SU-DHL-6 (cell line): ENCODE measurements at regions not wholly inside any gene's neighbourhood (a gene's known extent, or its start where the extent isn't known, plus 50 kb on each side); places are given as distances from the start of the nearest gene placed in this dataset.

Source experiments
- H2AFZ ChIP-seq: fragments of 200-600 bp; sonication (generic); 2 replicates; pipeline ENCODE4 v1.6.1; 2014; ENCODE audit warnings: low read depth, mild to moderate bottlenecking, moderate library complexity, mixed read lengths, antibody characterized with exemption, low read length; ENCODE audit not compliant: severe bottlenecking
- H3F3A ChIP-seq: fragments of 200-600 bp; shearing (Covaris generic); 2 replicates; pipeline ENCODE4 v1.6.0; 2016; ENCODE audit warnings: antibody characterized with exemption, mild to moderate bottlenecking; ENCODE audit not compliant: insufficient read depth
- H3K27ac ChIP-seq: fragments of 200-600 bp; sonication (generic); 2 replicates; pipeline ENCODE4 v1.5.1; 2016; ENCODE audit warnings: low read depth, mild to moderate bottlenecking, low read length, moderate library complexity, mixed read lengths
- H3K27me3 ChIP-seq: fragments of 200-600 bp; sonication (generic), shearing (Covaris generic); 2 replicates; pipeline ENCODE4 v1.6.0; 2014; ENCODE audit warnings: mild to moderate bottlenecking, low read length
- H3K36me3 ChIP-seq: fragments of 200-600 bp; sonication (generic); 2 replicates; pipeline ENCODE4 v1.6.1; 2014; ENCODE audit warnings: mild to moderate bottlenecking, low read length, mixed read lengths
- H3K4me2 ChIP-seq: fragments of 300-600, 200-600 bp; shearing (Covaris generic), sonication (generic); 2 replicates; pipeline ENCODE4 v1.6.0; 2014; ENCODE audit warnings: low read length, low read depth, mild to moderate bottlenecking; ENCODE audit not compliant: poor library complexity, severe bottlenecking
- H3K4me3 ChIP-seq: fragments of 200-600 bp; sonication (generic); 2 replicates; pipeline ENCODE4 v1.5.1; 2014; ENCODE audit warnings: antibody characterized with exemption, low read length, mild to moderate bottlenecking, mixed read lengths; ENCODE audit not compliant: insufficient read depth, poor library complexity, severe bottlenecking
- H3K79me2 ChIP-seq: fragments of 200-600 bp; sonication (generic); 2 replicates; pipeline ENCODE4 v1.6.1; 2014; ENCODE audit warnings: mild to moderate bottlenecking, low read length, moderate library complexity; ENCODE audit not compliant: insufficient read depth
- H3K9ac ChIP-seq: fragments of 200-600 bp; sonication (generic); 2 replicates; pipeline ENCODE4 v1.7.0; 2014; ENCODE audit warnings: mild to moderate bottlenecking, low read length
- H3K9me2 ChIP-seq: fragments of 200-600 bp; sonication (generic); replicated peaks from 2 replicates; pipeline ENCODE4 v1.6.1; 2014; ENCODE audit warnings: low read length; ENCODE audit not compliant: insufficient read depth
- H3K9me3 ChIP-seq: fragments of 200-600 bp; sonication (generic); 2 replicates; pipeline ENCODE4 v1.6.1; 2014; ENCODE audit warnings: low read length, mixed read lengths; ENCODE audit not compliant: insufficient read depth
- H4K20me1 ChIP-seq: fragments of 200-600 bp; sonication (generic); 2 replicates; pipeline ENCODE4 v1.6.1; 2014; ENCODE audit warnings: low read depth, mild to moderate bottlenecking, antibody characterized with exemption, low read length, moderate library complexity, mixed read lengths
- EZH2phosphoT487 ChIP-seq: fragments of 200-600 bp; sonication (generic), shearing (Covaris generic); conservative IDR thresholded peaks from 2 replicates; pipeline ENCODE4 v1.6.1; 2018; ENCODE audit warnings: mild to moderate bottlenecking, antibody characterized with exemption, low read length, moderate library complexity, mixed read lengths
- TF ChIP-seq, protein P1 (sequence below): fragments of 200-600 bp; sonication (generic); IDR thresholded peaks from one replicate; pipeline ENCODE4 v1.5.1; 2017; ENCODE audit warnings: antibody characterized with exemption, mild to moderate bottlenecking, low read length, moderate library complexity; ENCODE audit not compliant: insufficient read depth, poor library complexity, severe bottlenecking

DNA sequence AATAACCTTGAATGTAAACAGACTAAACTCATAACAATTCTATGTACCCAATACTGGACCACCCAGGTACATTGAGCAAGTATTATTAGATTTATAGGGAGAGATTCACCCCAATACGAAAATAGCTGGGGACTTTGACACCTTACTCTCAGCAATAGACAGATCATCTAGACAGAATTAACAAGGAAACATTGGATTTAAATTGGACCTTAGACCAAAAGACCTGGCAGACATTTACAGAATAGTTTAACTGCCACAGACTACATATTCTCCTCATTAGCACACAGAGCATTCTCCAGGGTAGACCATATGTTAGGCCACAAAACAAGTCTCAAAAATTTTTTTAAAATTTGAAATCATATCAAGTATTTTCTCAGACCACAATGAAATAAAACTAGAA lies 397.4 kb downstream of the PIK3R1 start:
- H3K9ac ChIP-seq = no peak overlapping the region
- no peak overlapping the region for H3K4me3 ChIP-seq
- no peak overlapping the region for H3K27ac ChIP-seq
- no peaks in the 10 kb centered on the region for H3K27me3 ChIP-seq
- H3K4me2 ChIP-seq = no peak overlapping the region
- H2AFZ ChIP-seq = no peak overlapping the region
- H4K20me1 ChIP-seq = no peaks in the 10 kb centered on the region
- TF ChIP-seq, protein P1, sequence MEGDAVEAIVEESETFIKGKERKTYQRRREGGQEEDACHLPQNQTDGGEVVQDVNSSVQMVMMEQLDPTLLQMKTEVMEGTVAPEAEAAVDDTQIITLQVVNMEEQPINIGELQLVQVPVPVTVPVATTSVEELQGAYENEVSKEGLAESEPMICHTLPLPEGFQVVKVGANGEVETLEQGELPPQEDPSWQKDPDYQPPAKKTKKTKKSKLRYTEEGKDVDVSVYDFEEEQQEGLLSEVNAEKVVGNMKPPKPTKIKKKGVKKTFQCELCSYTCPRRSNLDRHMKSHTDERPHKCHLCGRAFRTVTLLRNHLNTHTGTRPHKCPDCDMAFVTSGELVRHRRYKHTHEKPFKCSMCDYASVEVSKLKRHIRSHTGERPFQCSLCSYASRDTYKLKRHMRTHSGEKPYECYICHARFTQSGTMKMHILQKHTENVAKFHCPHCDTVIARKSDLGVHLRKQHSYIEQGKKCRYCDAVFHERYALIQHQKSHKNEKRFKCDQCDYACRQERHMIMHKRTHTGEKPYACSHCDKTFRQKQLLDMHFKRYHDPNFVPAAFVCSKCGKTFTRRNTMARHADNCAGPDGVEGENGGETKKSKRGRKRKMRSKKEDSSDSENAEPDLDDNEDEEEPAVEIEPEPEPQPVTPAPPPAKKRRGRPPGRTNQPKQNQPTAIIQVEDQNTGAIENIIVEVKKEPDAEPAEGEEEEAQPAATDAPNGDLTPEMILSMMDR = no peak
- TF ChIP-seq EZH2phosphoT487 = no peak
- H3K9me2 ChIP-seq = no peaks in the 10 kb centered on the region
- no peaks in the 10 kb centered on the region for H3K79me2 ChIP-seq
- H3K9me3 ChIP-seq = no peaks in the 10 kb centered on the region
- H3K36me3 ChIP-seq = no peaks in the 10 kb centered on the region
- no peaks in the 10 kb centered on the region for H3F3A ChIP-seq

DNA sequence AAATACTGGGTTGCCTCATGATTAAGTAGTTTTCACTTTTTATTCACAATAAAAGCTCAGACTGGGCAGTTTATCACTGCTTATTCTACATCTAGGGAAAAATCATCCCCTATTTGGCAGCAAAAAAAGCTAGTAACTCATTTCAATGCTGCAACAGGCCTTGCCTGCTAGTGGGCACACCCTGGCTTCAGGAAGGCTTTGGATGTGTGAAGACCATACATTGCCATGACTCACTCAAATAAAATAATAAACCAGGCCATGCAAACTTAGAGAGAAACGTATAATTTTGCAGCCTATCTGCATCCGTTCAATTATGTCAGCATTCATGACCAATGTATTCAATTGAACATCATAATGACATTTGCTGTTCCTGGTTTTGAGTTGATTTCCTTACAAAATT lies 402.9 kb downstream of the PIK3R1 start:
- H3K9ac ChIP-seq = no peak overlapping the region
- H3K4me3 ChIP-seq = no peak overlapping the region
- no peaks in the 10 kb centered on the region for H3K36me3 ChIP-seq
- H4K20me1 ChIP-seq = no peaks in the 10 kb centered on the region
- H3K9me2 ChIP-seq = no peaks in the 10 kb centered on the region
- no peaks in the 10 kb centered on the region for H3F3A ChIP-seq
- H3K4me2 ChIP-seq = no peak overlapping the region
- no peaks in the 10 kb centered on the region for H3K27me3 ChIP-seq
- H2AFZ ChIP-seq = no peak overlapping the region
- H3K27ac ChIP-seq = no peak overlapping the region
- no peaks in the 10 kb centered on the region for H3K9me3 ChIP-seq
- no peaks in the 10 kb centered on the region for H3K79me2 ChIP-seq
- no peak for TF ChIP-seq EZH2phosphoT487
- TF ChIP-seq, protein P1 = no peak

DNA sequence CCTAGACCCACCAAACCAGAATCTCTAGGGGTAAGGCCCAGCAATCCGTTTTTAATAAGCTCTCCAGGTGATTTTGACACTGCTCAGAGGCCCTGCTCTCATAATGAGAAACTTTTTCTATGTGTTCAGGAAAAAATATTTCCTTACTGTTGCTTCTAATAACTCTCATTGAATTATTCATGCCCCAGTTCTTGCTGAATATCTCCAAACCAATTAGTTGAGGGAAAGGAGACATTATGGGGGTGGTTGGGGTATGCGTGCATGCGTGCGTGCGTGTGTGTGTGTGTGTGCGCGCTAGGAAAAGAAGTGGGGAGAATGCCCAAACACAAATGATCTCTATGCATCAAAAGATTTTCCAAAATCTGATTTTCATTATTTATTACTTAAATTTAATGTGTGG lies 411.4 kb downstream of the PIK3R1 start:
- H2AFZ ChIP-seq = no peak overlapping the region
- H3K27ac ChIP-seq = no peak overlapping the region
- H3K4me3 ChIP-seq = no peak overlapping the region
- TF ChIP-seq, protein P1 = no peak
- TF ChIP-seq EZH2phosphoT487 = no peak
- H3K4me2 ChIP-seq = no peak overlapping the region
- H3K27me3 ChIP-seq = no peaks in the 10 kb centered on the region
- no peaks in the 10 kb centered on the region for H3K9me2 ChIP-seq
- H4K20me1 ChIP-seq = no peaks in the 10 kb centered on the region
- H3K36me3 ChIP-seq = no peaks in the 10 kb centered on the region
- no peaks in the 10 kb centered on the region for H3F3A ChIP-seq
- no peaks in the 10 kb centered on the region for H3K9me3 ChIP-seq
- H3K79me2 ChIP-seq = no peaks in the 10 kb centered on the region
- no peak overlapping the region for H3K9ac ChIP-seq
